Ishikawa (cell line): ENCODE measurements at regions not wholly inside any gene's neighbourhood (a gene's known extent, or its start where the extent isn't known, plus 50 kb on each side); places are given as distances from the start of the nearest gene placed in this dataset.

Experiments
- EP300 ChIP-seq: IDR thresholded peaks from 2 replicates; pipeline ENCODE4 v1.6.1; 2012; ENCODE audit warnings: borderline replicate concordance
- MAX ChIP-seq: IDR thresholded peaks from 2 replicates; pipeline ENCODE4 v1.6.1; 2012
- REST ChIP-seq: IDR thresholded peaks from 2 replicates; pipeline ENCODE4 v1.6.1; 2012; ENCODE audit warnings: low read depth, mild to moderate bottlenecking

- TF ChIP-seq REST (no peak), EP300 (no peak), MAX (no peak)
Measured at GRCh38 chrX:114166601-114167000, 417.3 kb upstream of the HTR2C start.
